ENCODE measurements at regions not wholly inside any gene's neighbourhood (a gene's known extent, or its start where the extent isn't known, plus 50 kb on each side); places are given as distances from the start of the nearest gene placed in this dataset.

DNA sequence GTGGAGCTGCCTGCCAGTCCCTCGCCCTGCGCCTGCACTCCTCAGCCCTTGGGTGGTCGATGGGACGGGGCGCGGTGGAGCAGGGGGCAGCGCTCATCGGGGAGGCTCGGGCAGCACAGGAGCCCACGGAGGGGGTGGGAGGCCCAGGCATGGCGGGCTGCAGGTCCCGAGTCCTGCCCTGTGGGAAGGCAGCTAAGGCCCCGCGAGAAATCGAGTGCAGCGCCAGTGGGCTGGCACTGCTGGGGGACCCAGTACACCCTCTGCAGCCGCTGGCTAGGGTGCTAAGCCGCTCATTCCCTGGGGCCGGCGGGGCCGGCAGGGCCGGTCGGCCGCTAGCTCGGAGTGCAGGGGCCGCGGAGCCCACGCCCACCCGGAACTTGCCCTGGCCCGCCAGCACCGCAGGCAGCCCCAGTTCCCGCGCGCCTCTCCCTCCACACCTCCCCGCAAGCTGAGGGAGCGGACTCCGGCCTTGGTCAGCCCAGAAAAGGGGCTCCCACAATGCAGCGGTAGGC is 565.9 kb upstream of the NRG3 start:
- H3K4me3 ChIP-seq = no peak overlapping the region
- no peaks in the 10 kb centered on the region for H3K4me1 ChIP-seq (ENCODE audit: insufficient read depth)
- intact Hi-C loops (cut with DNase I) = no loop called here
- 94 to 97% (median 95%) methylated on average over 34 to 38 of the region's 38 CpGs for WGBS, 3 donors
- TF ChIP-seq CTCF (IDR thresholded peaks at IDR 0.05) (no peak), POLR2A (IDR thresholded peaks at IDR 0.05) (no peak), EP300 (IDR thresholded peaks at IDR 0.05) (no peak)
- DNase-seq = no peak
- no peaks in the 10 kb centered on the region for H3K27me3 ChIP-seq
- no peaks in the 10 kb centered on the region for H3K36me3 ChIP-seq
- no peaks in the 10 kb centered on the region for H3K9me3 ChIP-seq
- no peak overlapping the region for H3K27ac ChIP-seq

DNA sequence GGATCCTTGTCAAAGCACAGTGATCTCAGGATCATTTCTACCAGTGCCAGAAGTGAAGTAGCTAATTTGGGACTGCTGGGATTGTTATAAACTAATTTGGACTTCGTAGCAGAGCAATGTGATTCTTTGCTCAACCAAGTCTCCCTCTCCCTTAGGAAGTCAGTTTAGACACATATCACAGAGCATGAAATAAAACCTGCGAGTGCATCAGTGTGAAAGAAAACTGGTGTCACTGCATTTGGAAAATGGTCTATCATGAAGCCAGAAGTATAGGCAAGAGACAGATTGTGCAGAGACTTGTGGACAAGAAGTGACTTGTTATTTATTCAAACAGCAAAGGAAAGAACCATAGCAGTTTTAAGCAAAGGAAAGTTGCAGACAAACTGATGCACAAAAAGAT is 560.5 kb upstream of the NRG3 start:
- intact Hi-C loops (cut with DNase I) = no loop called here
- WGBS, 3 donors = 48 to 69% (median 55%) methylated on average over 2 of the region's 2 CpGs

DNA sequence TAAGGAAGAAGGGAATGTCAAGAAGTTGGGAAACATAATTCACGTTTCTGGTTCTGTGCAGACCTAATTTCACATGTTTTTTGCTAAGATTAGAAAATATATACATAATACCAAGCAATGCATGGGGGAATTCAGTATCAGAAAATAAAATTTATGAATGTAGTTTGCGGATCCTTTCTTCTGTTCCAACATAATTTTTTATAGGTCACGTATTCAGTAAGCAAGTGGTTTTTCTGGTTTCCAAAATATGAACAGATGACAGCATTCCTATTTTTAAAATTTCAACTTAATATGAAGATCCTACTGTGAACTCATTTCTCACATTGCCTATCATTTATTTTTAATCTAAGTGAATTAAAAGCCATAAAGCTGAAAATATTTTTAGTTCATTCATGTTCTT is 560.0 kb upstream of the NRG3 start:
- no peak overlapping the region for H3K4me3 ChIP-seq
- no peaks in the 10 kb centered on the region for H3K27me3 ChIP-seq
- TF ChIP-seq EP300 (IDR thresholded peaks at IDR 0.05) (no peak), POLR2A (IDR thresholded peaks at IDR 0.05) (no peak), CTCF (IDR thresholded peaks at IDR 0.05) (no peak)
- no peak for DNase-seq
- no peaks in the 10 kb centered on the region for H3K4me1 ChIP-seq (ENCODE audit: insufficient read depth)
- H3K9me3 ChIP-seq = no peaks in the 10 kb centered on the region
- intact Hi-C loops (cut with DNase I) = no loop called here
- WGBS, 3 donors = 73 to 82% (median 74%) methylated on average over 3 of the region's 3 CpGs
- no peaks in the 10 kb centered on the region for H3K36me3 ChIP-seq
- no peak overlapping the region for H3K27ac ChIP-seq

More for the DNA sequence above, 560.5 kb upstream of the NRG3 start:
- Histone ChIP-seq H3K4me3 (no peak overlapping the region), H3K27ac (no peak overlapping the region), H3K27me3 (no peaks in the 10 kb centered on the region), H3K36me3 (no peaks in the 10 kb centered on the region), H3K4me1 (ENCODE audit: insufficient read depth) (no peaks in the 10 kb centered on the region), H3K9me3 (no peaks in the 10 kb centered on the region)
- no peak for DNase-seq
- TF ChIP-seq CTCF (IDR thresholded peaks at IDR 0.05) (no peak), EP300 (IDR thresholded peaks at IDR 0.05) (no peak), POLR2A (IDR thresholded peaks at IDR 0.05) (no peak)

DNA sequence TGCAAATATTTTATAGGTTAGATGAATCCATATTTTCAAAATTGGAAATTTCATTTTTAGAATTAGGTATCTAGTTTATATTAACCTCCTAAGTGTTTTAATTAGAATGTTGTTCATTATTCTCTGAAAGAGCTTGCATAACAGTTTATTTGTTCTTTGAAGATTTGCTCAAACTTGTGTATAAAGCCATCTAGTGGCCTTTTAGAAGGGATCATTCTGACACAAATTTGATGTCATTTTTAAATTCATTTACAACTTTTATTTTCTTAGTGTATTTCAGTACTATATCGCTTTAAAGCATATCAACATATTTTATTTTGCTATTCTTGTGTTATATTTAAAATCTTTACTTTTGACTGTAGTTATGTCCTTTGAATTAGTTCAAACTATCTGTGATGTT is 527.0 kb upstream of the NRG3 start:
- H3K9me3 ChIP-seq = no peaks in the 10 kb centered on the region
- no peak for DNase-seq
- no peaks in the 10 kb centered on the region for H3K27me3 ChIP-seq
- H3K4me3 ChIP-seq = no peak overlapping the region
- no peaks in the 10 kb centered on the region for H3K4me1 ChIP-seq (ENCODE audit: insufficient read depth)
- TF ChIP-seq POLR2A (IDR thresholded peaks at IDR 0.05) (no peak), EP300 (IDR thresholded peaks at IDR 0.05) (no peak), CTCF (IDR thresholded peaks at IDR 0.05) (no peak)
- intact Hi-C loops (cut with DNase I) = no loop called here
- no peaks in the 10 kb centered on the region for H3K36me3 ChIP-seq
- no peak overlapping the region for H3K27ac ChIP-seq
- 83 to 95% (median 94%) methylated on average over 1 of the region's 1 CpG for WGBS, 3 donors
